RWPE2 (cell line): ENCODE measurements at regions not wholly inside any gene's neighbourhood (a gene's known extent, or its start where the extent isn't known, plus 50 kb on each side); places are given as distances from the start of the nearest gene placed in this dataset.

Experiments used
- ATAC-seq: fragments of 200-7000 bp; cut with Tn5 transposase; 3 replicates; pipeline ENCODE4 v1.9.1; 2021; ENCODE audit warnings: low read depth
- DNase-seq: peaks from one replicate; pipeline ENCODE4 v3.0.0-alpha.2; 2020; ENCODE audit warnings: low spot score
- H3K27ac ChIP-seq: fragments of 450-650 bp; 2 replicates; pipeline ENCODE4 v1.5.1; 2017; ENCODE audit warnings: mild to moderate bottlenecking; ENCODE audit not compliant: poor library complexity, severe bottlenecking
- H3K27me3 ChIP-seq: fragments of 250-450 bp; sonication (Bioruptor Pico); 2 replicates; pipeline ENCODE4 v1.5.1; 2021; ENCODE audit warnings: mild to moderate bottlenecking, moderate library complexity; ENCODE audit not compliant: insufficient read depth, poor library complexity, severe bottlenecking
- H3K36me3 ChIP-seq: fragments of 250-450 bp; sonication (Bioruptor Pico); 2 replicates; pipeline ENCODE4 v1.5.1; 2020; ENCODE audit warnings: low read depth, mild to moderate bottlenecking, moderate library complexity
- H3K4me1 ChIP-seq: fragments of 250-450 bp; sonication (Bioruptor Pico); 2 replicates; pipeline ENCODE4 v1.5.1; 2021; ENCODE audit warnings: mild to moderate bottlenecking, moderate library complexity; ENCODE audit not compliant: insufficient read depth, poor library complexity, severe bottlenecking
- H3K4me3 ChIP-seq: fragments of 250-450 bp; sonication (Bioruptor Pico); 2 replicates; pipeline ENCODE4 v1.5.1; 2021; ENCODE audit warnings: mild to moderate bottlenecking, moderate library complexity; ENCODE audit not compliant: severe bottlenecking
- H3K9me3 ChIP-seq: fragments of 250-450 bp; sonication (Bioruptor Pico); 2 replicates; pipeline ENCODE4 v1.5.1; 2021; ENCODE audit warnings: mild to moderate bottlenecking, moderate library complexity; ENCODE audit not compliant: severe bottlenecking
- CTCF ChIP-seq: fragments of 450-650 bp; IDR thresholded peaks from one replicate; pipeline ENCODE4 v1.5.1; 2017; ENCODE audit warnings: mild to moderate bottlenecking, moderate library complexity; ENCODE audit not compliant: poor library complexity, severe bottlenecking

GRCh38 chr10:130802301-130802700 lies 509.2 kb downstream of the TCERG1L start:
- no peak overlapping the region for H3K27ac ChIP-seq
- H3K36me3 ChIP-seq, result no peaks in the 10 kb centered on the region
- no peaks in the 10 kb centered on the region for H3K9me3 ChIP-seq
- no peak overlapping the region for H3K4me3 ChIP-seq
- H3K27me3 ChIP-seq, result no peaks in the 10 kb centered on the region
- TF ChIP-seq CTCF, result no peak
- no peak for DNase-seq
- no peaks in the 10 kb centered on the region for H3K4me1 ChIP-seq
- no peak for ATAC-seq

GRCh38 chr10:130804281-130804680 lies 507.2 kb downstream of the TCERG1L start:
- no peak for ATAC-seq

GRCh38 chr10:130804778-130805634 lies 506.5 kb downstream of the TCERG1L start:
- Histone ChIP-seq H3K27ac (no peak overlapping the region), H3K9me3 (no peaks in the 10 kb centered on the region), H3K4me3 (no peak overlapping the region), H3K27me3 (no peaks in the 10 kb centered on the region), H3K4me1 (no peaks in the 10 kb centered on the region), H3K36me3 (no peaks in the 10 kb centered on the region)
- no peak for ATAC-seq
- no peak for DNase-seq
- no peak for TF ChIP-seq CTCF

More at GRCh38 chr10:130804281-130804680, 507.2 kb downstream of the TCERG1L start:
- H3K4me1 ChIP-seq, result no peaks in the 10 kb centered on the region
- H3K9me3 ChIP-seq, result no peaks in the 10 kb centered on the region
- H3K27me3 ChIP-seq, result no peaks in the 10 kb centered on the region
- no peak overlapping the region for H3K27ac ChIP-seq
- no peak overlapping the region for H3K4me3 ChIP-seq
- H3K36me3 ChIP-seq, result no peaks in the 10 kb centered on the region
- DNase-seq, result no peak
- TF ChIP-seq CTCF, result no peak

GRCh38 chr10:130805635-130806030 lies 505.9 kb downstream of the TCERG1L start:
- H3K27ac ChIP-seq, result no peak overlapping the region
- H3K9me3 ChIP-seq, result no peaks in the 10 kb centered on the region
- no peaks in the 10 kb centered on the region for H3K4me1 ChIP-seq
- no peak for TF ChIP-seq CTCF
- H3K36me3 ChIP-seq, result no peaks in the 10 kb centered on the region
- no peak for DNase-seq
- no peak overlapping the region for H3K4me3 ChIP-seq
- ATAC-seq, result no peak
- no peaks in the 10 kb centered on the region for H3K27me3 ChIP-seq

- no peak for TF ChIP-seq CTCF
- H3K4me1 ChIP-seq, result no peaks in the 10 kb centered on the region
- no peak overlapping the region for H3K27ac ChIP-seq
- DNase-seq, result no peak
- no peaks in the 10 kb centered on the region for H3K27me3 ChIP-seq
- ATAC-seq, result no peak
- H3K36me3 ChIP-seq, result no peaks in the 10 kb centered on the region
- no peaks in the 10 kb centered on the region for H3K9me3 ChIP-seq
- H3K4me3 ChIP-seq, result no peak overlapping the region
Observed at GRCh38 chr10:130806426-130806825, 505.1 kb downstream of the TCERG1L start.
